ENCODE measurements at regions not wholly inside any gene's neighbourhood (a gene's known extent, or its start where the extent isn't known, plus 50 kb on each side); places are given as distances from the start of the nearest gene placed in this dataset.

DNA sequence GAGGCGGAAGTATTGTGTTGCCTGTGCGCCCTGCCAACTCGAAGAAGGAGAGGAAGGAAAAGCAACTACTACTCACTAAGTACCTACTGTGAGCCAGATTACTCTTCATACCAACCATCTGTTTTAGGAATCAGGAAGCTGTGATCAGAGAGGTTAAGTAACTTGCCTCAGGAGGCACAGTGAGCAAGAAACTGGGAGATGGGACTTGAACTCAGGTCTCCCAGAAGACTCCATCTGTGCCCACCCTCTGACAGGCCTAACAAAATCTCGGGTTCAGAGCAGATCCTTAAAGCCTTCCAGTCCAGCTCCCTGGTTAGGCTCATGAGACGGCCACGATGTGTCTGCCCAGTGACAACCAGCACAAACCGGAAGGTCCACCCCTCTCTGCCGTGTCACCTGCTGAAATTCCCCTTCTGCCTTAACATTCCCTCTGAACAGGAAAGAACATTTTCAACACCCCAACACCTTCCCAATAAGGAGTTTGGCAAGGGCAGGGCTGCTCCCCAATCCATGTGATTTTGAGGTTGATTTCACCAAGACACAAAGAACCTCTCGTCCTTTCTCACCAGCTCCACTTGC is 230.1 kb downstream of the TOMM20 start:
- in situ Hi-C loops (cut with HindIII; ENCODE audit: low pct_unique_long_range_greater_than_20kb, low sequenced_read_pairs) (no loop called here), intact Hi-C loops (cut with micrococcal nuclease; ENCODE audit: unreplicated experiment) (no loop called here)
- H3K27me3 ChIP-seq (ENCODE audit: control insufficient read depth, insufficient read depth, low read length) = no peaks in the 10 kb centered on the region
- TF ChIP-seq, protein P1, sequence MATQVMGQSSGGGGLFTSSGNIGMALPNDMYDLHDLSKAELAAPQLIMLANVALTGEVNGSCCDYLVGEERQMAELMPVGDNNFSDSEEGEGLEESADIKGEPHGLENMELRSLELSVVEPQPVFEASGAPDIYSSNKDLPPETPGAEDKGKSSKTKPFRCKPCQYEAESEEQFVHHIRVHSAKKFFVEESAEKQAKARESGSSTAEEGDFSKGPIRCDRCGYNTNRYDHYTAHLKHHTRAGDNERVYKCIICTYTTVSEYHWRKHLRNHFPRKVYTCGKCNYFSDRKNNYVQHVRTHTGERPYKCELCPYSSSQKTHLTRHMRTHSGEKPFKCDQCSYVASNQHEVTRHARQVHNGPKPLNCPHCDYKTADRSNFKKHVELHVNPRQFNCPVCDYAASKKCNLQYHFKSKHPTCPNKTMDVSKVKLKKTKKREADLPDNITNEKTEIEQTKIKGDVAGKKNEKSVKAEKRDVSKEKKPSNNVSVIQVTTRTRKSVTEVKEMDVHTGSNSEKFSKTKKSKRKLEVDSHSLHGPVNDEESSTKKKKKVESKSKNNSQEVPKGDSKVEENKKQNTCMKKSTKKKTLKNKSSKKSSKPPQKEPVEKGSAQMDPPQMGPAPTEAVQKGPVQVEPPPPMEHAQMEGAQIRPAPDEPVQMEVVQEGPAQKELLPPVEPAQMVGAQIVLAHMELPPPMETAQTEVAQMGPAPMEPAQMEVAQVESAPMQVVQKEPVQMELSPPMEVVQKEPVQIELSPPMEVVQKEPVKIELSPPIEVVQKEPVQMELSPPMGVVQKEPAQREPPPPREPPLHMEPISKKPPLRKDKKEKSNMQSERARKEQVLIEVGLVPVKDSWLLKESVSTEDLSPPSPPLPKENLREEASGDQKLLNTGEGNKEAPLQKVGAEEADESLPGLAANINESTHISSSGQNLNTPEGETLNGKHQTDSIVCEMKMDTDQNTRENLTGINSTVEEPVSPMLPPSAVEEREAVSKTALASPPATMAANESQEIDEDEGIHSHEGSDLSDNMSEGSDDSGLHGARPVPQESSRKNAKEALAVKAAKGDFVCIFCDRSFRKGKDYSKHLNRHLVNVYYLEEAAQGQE (IDR thresholded peaks at IDR 0.05; ENCODE audit: insufficient read depth in 1 of 2, low read depth in 2 of 2, low read length in 1 of 2) = no peak
- TF ChIP-seq TCF7L2 (IDR thresholded peaks at IDR 0.05; ENCODE audit: low read depth, low read length) (no peak), POLR2AphosphoS5 (IDR thresholded peaks at IDR 0.05; ENCODE audit: low read depth, low read length) (no peak), SIN3A (IDR thresholded peaks at IDR 0.05; ENCODE audit: borderline replicate concordance, insufficient read depth, low read depth, low read length) (no peak)
- TF ChIP-seq, protein P2, sequence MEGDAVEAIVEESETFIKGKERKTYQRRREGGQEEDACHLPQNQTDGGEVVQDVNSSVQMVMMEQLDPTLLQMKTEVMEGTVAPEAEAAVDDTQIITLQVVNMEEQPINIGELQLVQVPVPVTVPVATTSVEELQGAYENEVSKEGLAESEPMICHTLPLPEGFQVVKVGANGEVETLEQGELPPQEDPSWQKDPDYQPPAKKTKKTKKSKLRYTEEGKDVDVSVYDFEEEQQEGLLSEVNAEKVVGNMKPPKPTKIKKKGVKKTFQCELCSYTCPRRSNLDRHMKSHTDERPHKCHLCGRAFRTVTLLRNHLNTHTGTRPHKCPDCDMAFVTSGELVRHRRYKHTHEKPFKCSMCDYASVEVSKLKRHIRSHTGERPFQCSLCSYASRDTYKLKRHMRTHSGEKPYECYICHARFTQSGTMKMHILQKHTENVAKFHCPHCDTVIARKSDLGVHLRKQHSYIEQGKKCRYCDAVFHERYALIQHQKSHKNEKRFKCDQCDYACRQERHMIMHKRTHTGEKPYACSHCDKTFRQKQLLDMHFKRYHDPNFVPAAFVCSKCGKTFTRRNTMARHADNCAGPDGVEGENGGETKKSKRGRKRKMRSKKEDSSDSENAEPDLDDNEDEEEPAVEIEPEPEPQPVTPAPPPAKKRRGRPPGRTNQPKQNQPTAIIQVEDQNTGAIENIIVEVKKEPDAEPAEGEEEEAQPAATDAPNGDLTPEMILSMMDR (IDR thresholded peaks at IDR 0.05) = no peak
- no peak overlapping the region for H3K4me3 ChIP-seq (ENCODE audit: low read depth in 2 of 2, low read length in 2 of 2)
- ChIA-PET CTCF (no interaction called here), POLR2A (no interaction called here)
- DNase-seq (ENCODE audit: low read depth, low spot score) (no peak), ATAC-seq (no peak)
- no peaks in the 10 kb centered on the region for H3K9me3 ChIP-seq (ENCODE audit: control insufficient read depth, insufficient read depth, low read depth, low read length)
- H3K36me3 ChIP-seq (ENCODE audit: control insufficient read depth, insufficient read depth, low read length) = no peaks in the 10 kb centered on the region
- peak overlapping the region; percentile 81 for H3K27ac ChIP-seq (ENCODE audit: low read length)
- no TSS peak for BruUV-seq (replicated peaks)
- H3K4me1 ChIP-seq (ENCODE audit: control insufficient read depth, insufficient read depth, low read length) = peaks cover 29% of the 10 kb centered on the region

DNA sequence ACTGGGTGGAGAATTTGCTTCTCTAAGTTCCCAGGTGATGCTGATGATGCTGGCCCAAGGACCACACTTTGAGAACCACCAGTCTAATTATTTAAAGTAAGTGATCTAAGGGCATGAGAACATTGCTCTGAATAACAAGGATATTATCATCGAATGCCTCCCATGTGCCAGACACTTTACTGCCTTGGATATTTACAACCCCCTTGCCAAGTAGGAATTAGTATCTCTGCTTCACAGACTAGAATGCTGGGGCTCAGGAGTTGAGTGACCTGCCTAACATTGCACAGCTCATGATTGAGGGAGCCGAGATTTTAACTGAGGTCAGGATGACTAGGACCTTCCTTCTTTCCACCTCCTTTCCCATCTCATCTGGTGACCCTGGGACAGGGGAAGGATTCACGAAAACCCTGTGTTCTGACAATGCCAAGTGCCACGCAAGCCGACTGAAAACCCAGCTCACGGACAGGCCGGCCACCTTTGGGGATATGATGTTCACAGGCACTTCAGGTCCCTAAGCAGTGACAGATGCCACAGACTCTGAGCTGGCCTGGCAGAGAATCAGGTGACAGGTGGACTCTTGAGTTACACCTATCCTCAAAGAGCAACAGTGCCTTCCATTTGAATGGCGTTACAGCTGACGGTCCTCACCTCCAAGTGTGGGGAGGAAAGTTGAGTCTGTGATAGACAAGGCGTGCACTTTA is 230.7 kb downstream of the TOMM20 start:
- TF ChIP-seq POLR2AphosphoS5 (IDR thresholded peaks at IDR 0.05; ENCODE audit: low read depth, low read length) = no peak
- no peak for TF ChIP-seq TCF7L2 (IDR thresholded peaks at IDR 0.05; ENCODE audit: low read depth, low read length)
- TF ChIP-seq, protein P1 (IDR thresholded peaks at IDR 0.05; ENCODE audit: insufficient read depth in 1 of 2, low read depth in 2 of 2, low read length in 1 of 2) = no peak
- TF ChIP-seq SIN3A (IDR thresholded peaks at IDR 0.05; ENCODE audit: borderline replicate concordance, insufficient read depth, low read depth, low read length) = no peak
- TF ChIP-seq, protein P2 (IDR thresholded peaks at IDR 0.05) = no peak
- DNase-seq (ENCODE audit: low read depth, low spot score) (no peak), ATAC-seq (no peak)
- in situ Hi-C loops (cut with HindIII; ENCODE audit: low pct_unique_long_range_greater_than_20kb, low sequenced_read_pairs) = no loop called here
- no peaks in the 10 kb centered on the region for H3K9me3 ChIP-seq (ENCODE audit: control insufficient read depth, insufficient read depth, low read depth, low read length)
- intact Hi-C loops (cut with micrococcal nuclease; ENCODE audit: unreplicated experiment) = no loop called here
- ChIA-PET CTCF (no interaction called here), POLR2A (no interaction called here)
- peak overlapping the region; percentile 81 for H3K27ac ChIP-seq (ENCODE audit: low read length)
- no peaks in the 10 kb centered on the region for H3K36me3 ChIP-seq (ENCODE audit: control insufficient read depth, insufficient read depth, low read length)
- no peak overlapping the region for H3K4me3 ChIP-seq (ENCODE audit: low read depth in 2 of 2, low read length in 2 of 2)
- BruUV-seq (replicated peaks) = no TSS peak
- no peaks in the 10 kb centered on the region for H3K27me3 ChIP-seq (ENCODE audit: control insufficient read depth, insufficient read depth, low read length)
- peaks cover 29% of the 10 kb centered on the region for H3K4me1 ChIP-seq (ENCODE audit: control insufficient read depth, insufficient read depth, low read length)

Data from Panc1 (cell line).